ENCODE measurements at regions not wholly inside any gene's neighbourhood (a gene's known extent, or its start where the extent isn't known, plus 50 kb on each side); places are given as distances from the start of the nearest gene placed in this dataset.
"Not testable (repeated sequence)": the region's sequence is repeated elsewhere in the genome, so short reads cannot be mapped to it uniquely, and the experiment has no call there.

DNA sequence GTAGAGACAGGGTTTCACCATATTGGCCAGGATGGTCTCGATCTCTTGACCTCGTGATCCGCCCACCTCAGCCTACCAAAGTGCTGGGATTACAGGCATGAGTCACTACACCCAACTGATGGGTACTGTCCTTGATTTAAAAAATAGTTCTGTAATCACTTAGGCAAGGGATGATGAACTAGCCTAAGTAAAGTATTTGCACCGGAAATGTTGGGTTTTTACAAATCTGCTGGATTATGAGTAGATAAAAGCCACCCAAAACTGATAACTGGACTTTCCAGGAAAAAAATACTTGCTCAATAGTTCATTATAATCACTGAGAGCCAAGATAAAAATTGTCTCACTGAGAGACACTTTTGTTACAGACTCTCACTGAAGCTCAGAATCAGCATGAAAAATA, 218.0 kb downstream of the WNT5A start:
- Histone ChIP-seq H3K4me3 (no peak overlapping the region), H3K9me3 (no peaks in the 10 kb centered on the region), H3K36me3 (replicated peaks) (no peaks in the 10 kb centered on the region), H3K4me1 (no peaks in the 10 kb centered on the region), H3K27me3 (ENCODE audit: low read depth) (no peaks in the 10 kb centered on the region)
- no peak for DNase-seq (ENCODE audit: low spot score in 2 of 2)
- in situ Hi-C loops (cut with MboI; ENCODE audit: low sequenced_read_pairs), result no loop called here

DNA sequence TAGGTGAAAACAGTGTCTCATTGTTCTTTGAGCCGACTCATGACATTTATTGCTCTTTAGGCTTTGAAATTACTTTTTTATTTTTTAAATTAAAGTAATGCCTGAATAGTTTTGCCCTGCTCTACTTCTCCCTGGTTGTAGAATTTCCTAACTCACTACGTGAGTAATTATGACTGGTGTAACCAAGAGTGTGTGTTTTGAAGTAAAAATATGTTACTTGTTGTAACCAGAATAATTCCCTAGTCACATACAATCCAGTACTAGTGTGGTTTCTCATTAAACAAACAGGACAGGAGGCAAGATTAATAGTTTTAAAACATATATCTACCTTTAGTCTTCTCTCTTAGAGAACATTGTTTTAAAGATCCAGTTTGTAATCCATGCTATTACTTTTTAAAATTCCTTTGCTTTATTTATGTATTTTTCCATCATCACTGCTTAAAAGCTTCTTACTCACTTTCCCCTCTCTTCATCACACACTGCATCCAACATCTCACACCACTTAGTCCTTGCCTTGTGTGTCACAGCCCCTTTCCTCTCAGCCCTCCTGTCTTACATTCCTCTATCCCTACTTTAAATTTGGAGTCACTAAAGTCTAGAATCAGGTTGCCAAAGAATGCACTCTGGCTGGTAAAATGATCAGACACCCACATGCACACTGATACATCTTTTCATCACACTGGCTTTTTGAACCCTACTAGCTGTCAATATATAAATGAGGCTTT, 219.7 kb downstream of the WNT5A start:
- Histone ChIP-seq H3K9me3 (no peaks in the 10 kb centered on the region), H3K36me3 (replicated peaks) (no peaks in the 10 kb centered on the region), H3K4me1 (no peaks in the 10 kb centered on the region), H3K4me3 (no peak overlapping the region), H3K27me3 (ENCODE audit: low read depth) (no peaks in the 10 kb centered on the region)
- DNase-seq (ENCODE audit: low spot score in 2 of 2), result no peak
- in situ Hi-C loops (cut with MboI; ENCODE audit: low sequenced_read_pairs), result no loop called here

DNA sequence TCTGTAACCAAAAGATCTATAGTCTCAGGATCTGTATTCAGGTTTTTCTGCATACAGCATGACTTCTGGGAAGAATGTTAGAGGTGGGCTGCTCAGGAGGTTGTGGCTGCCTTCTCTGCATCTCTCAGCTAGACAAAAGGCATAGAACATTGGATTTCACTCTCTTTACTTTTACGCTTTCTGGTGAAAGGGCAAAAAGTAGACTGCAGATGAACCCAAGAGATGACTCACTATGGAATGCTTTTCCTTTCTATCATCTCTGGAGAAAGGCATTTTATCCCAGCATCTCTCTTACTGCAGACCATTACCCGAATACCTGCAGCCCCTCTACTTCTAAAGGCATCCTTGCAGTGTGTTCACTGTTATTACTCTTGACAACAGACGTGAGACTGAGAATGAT, 222.2 kb downstream of the WNT5A start:
- H3K9me3 ChIP-seq, result no peaks in the 10 kb centered on the region
- no peaks in the 10 kb centered on the region for H3K36me3 ChIP-seq (replicated peaks)
- no peak for DNase-seq (ENCODE audit: low spot score in 2 of 2)
- in situ Hi-C loops (cut with MboI; ENCODE audit: low sequenced_read_pairs), result no loop called here
- no peaks in the 10 kb centered on the region for H3K27me3 ChIP-seq (ENCODE audit: low read depth)
- H3K4me3 ChIP-seq, result no peak overlapping the region
- no peaks in the 10 kb centered on the region for H3K4me1 ChIP-seq

DNA sequence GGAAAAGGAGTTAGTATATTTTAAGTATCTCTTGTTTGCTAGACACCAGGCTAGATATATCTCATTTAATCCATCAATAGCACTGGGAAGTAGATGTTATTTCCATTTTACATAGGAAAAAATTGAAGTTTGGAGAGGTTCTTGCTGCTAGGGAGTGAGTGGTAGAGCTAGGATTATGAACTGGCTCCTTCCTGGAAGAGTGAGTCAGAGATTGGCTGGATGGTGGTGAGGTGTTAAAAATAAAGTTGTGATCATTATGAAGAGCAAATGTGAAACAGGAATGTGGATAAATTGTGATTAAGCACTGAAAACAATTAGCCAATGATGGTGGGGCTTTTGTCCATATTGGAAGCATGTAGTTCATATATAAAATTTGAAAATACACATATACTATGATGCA, 234.2 kb downstream of the WNT5A start:
- no peaks in the 10 kb centered on the region for H3K36me3 ChIP-seq (replicated peaks)
- in situ Hi-C loops (cut with MboI; ENCODE audit: low sequenced_read_pairs), result no loop called here
- DNase-seq (ENCODE audit: low spot score in 2 of 2), result no peak
- no peaks in the 10 kb centered on the region for H3K4me1 ChIP-seq
- no peak overlapping the region for H3K4me3 ChIP-seq
- no peaks in the 10 kb centered on the region for H3K9me3 ChIP-seq
- no peaks in the 10 kb centered on the region for H3K27me3 ChIP-seq (ENCODE audit: low read depth)

DNA sequence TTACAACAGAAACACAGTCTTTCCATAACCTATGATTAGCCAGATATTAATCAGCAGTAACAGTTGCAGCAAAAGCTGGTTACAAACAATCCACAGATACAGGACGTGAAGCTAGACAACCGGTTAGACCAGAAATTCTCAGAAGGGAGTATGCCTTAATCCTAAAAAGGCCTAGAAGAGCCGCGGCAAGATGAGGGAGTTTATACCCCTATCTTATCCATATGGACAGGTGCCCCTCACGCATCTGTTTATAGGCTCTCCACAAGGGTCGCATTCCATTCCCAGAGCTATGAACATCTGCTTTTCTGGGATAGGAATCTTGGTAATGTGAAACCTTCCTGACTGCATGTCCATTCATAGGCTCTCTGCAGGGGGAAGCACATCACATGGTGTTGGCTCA, 237.9 kb downstream of the WNT5A start:
- H3K36me3 ChIP-seq (replicated peaks); H3K27me3 ChIP-seq (ENCODE audit: low read depth); H3K4me1 ChIP-seq; H3K9me3 ChIP-seq; DNase-seq (ENCODE audit: low spot score in 2 of 2); in situ Hi-C loops (cut with MboI; ENCODE audit: low sequenced_read_pairs); H3K4me3 ChIP-seq: not testable (repeated sequence)

DNA sequence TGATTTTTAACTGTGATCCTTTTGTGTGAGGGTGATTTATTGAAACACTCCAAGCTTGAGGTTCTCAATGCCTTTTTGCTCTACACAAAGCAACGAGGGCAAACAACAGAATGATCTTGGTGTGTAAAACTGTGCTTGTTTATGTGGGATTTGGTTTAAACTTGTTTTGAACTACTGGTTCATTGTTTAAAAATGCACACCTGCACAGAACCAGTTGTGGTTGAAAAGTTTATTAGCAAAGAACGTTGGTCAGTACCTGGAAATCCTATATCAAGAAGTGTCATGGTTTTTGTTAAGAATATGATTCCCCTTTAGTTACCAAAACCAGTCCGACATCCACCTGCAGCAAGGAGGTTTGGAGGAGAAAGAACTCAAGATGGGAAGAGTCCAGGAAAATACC, 239.4 kb downstream of the WNT5A start:
- Histone ChIP-seq H3K9me3 (no peaks in the 10 kb centered on the region), H3K4me3 (no peak overlapping the region)

DNA sequence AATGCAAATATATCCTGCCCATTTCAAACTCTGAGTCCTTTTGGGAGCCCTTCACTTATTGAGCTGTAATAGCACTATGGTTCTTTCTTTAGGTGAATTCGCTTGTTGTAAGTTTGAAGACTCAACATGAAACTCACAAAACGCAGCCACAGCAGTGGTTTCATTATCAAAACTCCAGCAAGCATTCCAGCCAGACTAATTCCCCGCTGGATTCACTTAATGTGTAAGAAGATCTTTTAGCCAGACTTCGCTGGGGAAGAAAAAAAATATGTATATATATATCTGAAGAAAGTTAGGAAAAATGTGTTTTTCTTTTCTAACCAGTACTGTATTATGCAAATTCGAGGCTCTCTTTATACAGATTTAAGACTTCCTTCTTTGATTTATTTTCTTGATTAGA, 241.1 kb downstream of the WNT5A start:
- no peaks in the 10 kb centered on the region for H3K9me3 ChIP-seq
- no peaks in the 10 kb centered on the region for H3K4me1 ChIP-seq
- H3K4me3 ChIP-seq, result no peak overlapping the region
- no peak for DNase-seq (ENCODE audit: low spot score in 2 of 2)
- no peaks in the 10 kb centered on the region for H3K27me3 ChIP-seq (ENCODE audit: low read depth)
- in situ Hi-C loops (cut with MboI; ENCODE audit: low sequenced_read_pairs), result no loop called here
- H3K36me3 ChIP-seq (replicated peaks), result no peaks in the 10 kb centered on the region

More for the DNA sequence above, 239.4 kb downstream of the WNT5A start:
- no peaks in the 10 kb centered on the region for H3K36me3 ChIP-seq (replicated peaks)
- no peaks in the 10 kb centered on the region for H3K27me3 ChIP-seq (ENCODE audit: low read depth)
- no peaks in the 10 kb centered on the region for H3K4me1 ChIP-seq
- DNase-seq (ENCODE audit: low spot score in 2 of 2), result no peak
- in situ Hi-C loops (cut with MboI; ENCODE audit: low sequenced_read_pairs), result no loop called here

DNA sequence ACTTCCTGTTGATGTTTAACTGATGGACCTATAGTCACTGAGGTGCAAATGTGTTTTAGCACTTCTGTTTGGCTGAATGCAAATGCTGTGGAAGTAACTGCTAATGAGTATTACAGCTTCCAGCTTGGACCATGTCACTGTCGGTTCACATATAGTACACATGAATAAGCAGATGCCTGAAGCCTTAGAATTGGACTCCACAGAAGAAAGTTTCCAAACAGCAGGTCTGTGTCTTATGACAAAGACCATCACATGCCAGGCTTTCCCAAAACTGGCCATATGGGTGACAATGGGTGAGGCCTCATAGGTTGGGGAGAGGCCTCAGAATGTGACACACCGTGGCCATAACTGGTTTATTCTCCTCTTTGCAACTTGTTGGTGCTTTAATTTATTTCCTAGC, 241.8 kb downstream of the WNT5A start:
- no peak overlapping the region for H3K4me3 ChIP-seq
- no peaks in the 10 kb centered on the region for H3K9me3 ChIP-seq
- no peaks in the 10 kb centered on the region for H3K36me3 ChIP-seq (replicated peaks)
- in situ Hi-C loops (cut with MboI; ENCODE audit: low sequenced_read_pairs), result no loop called here
- H3K4me1 ChIP-seq, result no peaks in the 10 kb centered on the region
- no peaks in the 10 kb centered on the region for H3K27me3 ChIP-seq (ENCODE audit: low read depth)
- no peak for DNase-seq (ENCODE audit: low spot score in 2 of 2)

DNA sequence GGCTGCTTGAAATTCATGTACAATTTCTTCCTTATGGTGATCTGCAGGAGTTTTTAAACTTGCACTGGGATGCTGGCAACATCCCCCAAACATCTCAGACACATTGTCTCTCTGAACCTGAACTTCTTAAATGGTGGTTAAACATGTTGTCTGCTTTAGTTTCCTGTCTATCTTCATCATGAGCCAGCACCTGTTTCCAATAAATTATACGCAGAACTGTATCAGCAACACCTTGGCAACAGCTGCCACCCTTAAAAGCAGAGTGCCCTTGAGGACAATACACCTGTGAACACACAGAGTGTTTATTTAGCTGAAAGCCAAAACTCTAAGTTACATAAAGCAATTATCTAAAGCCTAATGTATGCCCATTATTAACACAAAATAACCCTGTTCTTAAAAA, 242.9 kb downstream of the WNT5A start:
- no peaks in the 10 kb centered on the region for H3K36me3 ChIP-seq (replicated peaks)
- no peaks in the 10 kb centered on the region for H3K4me1 ChIP-seq
- no peak overlapping the region for H3K4me3 ChIP-seq
- no peaks in the 10 kb centered on the region for H3K9me3 ChIP-seq
- DNase-seq (ENCODE audit: low spot score in 2 of 2), result no peak
- no peaks in the 10 kb centered on the region for H3K27me3 ChIP-seq (ENCODE audit: low read depth)
- in situ Hi-C loops (cut with MboI; ENCODE audit: low sequenced_read_pairs), result no loop called here

DNA sequence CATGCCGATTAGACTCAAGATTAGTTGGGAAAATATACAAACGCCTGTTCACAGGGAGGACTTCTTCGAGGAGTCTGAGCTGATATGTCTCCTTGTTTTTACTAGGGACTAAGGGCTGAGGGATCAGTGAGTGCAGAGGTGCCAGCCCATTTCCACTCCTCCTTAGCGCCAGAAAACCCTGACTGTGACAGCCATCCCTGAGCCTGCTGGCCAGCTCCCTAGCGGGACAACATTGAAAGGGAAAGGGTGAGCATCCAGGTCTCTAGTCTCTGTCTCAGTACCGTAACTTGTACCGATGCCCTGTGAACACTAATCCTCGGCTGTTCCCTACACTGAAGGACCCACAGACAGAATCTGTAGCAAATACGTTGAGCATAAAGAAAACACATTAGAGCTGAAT, 243.4 kb downstream of the WNT5A start:
- H3K36me3 ChIP-seq (replicated peaks), result no peaks in the 10 kb centered on the region
- no peaks in the 10 kb centered on the region for H3K9me3 ChIP-seq
- no peak overlapping the region for H3K4me3 ChIP-seq
- in situ Hi-C loops (cut with MboI; ENCODE audit: low sequenced_read_pairs), result no loop called here
- no peaks in the 10 kb centered on the region for H3K4me1 ChIP-seq
- DNase-seq (ENCODE audit: low spot score in 2 of 2), result no peak
- H3K27me3 ChIP-seq (ENCODE audit: low read depth), result no peaks in the 10 kb centered on the region

DNA sequence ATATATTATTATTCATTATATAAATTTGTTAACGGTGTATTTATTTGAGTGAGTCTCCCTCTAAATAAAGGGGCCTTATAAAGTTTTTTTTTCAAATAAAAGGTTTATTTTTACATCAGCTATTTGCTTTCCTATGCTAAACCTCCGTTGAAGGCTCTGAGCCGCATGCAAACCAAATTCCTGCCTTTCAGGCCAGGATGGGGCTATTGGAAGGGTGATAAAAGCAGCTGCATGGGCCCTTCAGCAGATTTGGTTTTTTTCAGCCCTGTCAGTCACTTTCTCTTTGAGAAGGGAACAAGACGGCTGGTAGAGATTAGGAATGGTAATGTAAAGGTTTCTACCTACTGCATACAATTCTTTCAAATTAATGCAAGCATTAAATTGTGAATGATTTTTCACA, 244.2 kb downstream of the WNT5A start:
- Histone ChIP-seq H3K4me1 (no peaks in the 10 kb centered on the region), H3K27me3 (ENCODE audit: low read depth) (no peaks in the 10 kb centered on the region), H3K4me3 (no peak overlapping the region), H3K9me3 (no peaks in the 10 kb centered on the region), H3K36me3 (replicated peaks) (no peaks in the 10 kb centered on the region)
- no peak for DNase-seq (ENCODE audit: low spot score in 2 of 2)
- in situ Hi-C loops (cut with MboI; ENCODE audit: low sequenced_read_pairs), result no loop called here

DNA sequence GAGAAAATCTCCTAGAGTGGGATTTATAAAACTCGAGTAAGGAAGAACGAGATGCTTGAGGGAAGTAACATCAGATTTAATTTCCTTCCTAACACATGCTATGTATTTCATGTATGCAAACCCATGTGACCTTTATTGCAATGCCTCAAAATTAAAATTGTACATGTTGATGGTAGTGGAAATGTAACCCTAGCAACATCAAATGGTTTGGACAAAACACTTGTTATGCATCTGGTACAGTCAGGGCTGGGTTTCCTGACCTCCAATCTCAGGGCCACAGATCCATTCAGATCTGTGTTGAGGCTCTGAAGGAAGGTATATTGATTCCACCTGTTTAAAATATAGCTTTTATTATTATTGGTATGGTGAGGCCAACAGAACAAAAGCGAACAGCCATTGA, 246.0 kb downstream of the WNT5A start:
- no peaks in the 10 kb centered on the region for H3K36me3 ChIP-seq (replicated peaks)
- no peak for DNase-seq (ENCODE audit: low spot score in 2 of 2)
- in situ Hi-C loops (cut with MboI; ENCODE audit: low sequenced_read_pairs), result no loop called here

DNA sequence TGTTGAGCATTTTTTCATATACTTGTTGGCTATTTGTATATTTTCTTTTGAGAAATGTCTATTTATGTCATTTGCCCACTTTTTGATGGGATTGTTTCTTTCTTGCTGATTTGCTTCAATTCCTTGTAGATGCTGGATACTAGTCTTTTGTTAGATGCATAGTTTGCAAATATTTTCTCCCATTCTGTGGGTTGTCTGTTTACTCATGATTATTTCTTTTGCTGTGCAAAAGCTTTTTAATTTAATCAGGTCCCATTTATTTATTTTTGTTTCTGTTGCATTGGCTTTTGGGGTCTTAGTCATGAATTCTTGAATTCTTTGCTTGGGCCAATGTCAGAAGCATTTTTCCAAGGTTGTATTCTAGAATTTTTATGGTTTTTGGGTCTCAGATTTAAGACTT, 251.7 kb downstream of the WNT5A start:
- H3K27me3 ChIP-seq (ENCODE audit: low read depth), result no peaks in the 10 kb centered on the region
- no peak overlapping the region for H3K4me3 ChIP-seq
- H3K9me3 ChIP-seq, result no peaks in the 10 kb centered on the region
- H3K36me3 ChIP-seq (replicated peaks), result no peaks in the 10 kb centered on the region
- in situ Hi-C loops (cut with MboI; ENCODE audit: low sequenced_read_pairs), result no loop called here
- no peaks in the 10 kb centered on the region for H3K4me1 ChIP-seq
- no peak for DNase-seq (ENCODE audit: low spot score in 2 of 2)

More for the DNA sequence above, 246.0 kb downstream of the WNT5A start:
- no peaks in the 10 kb centered on the region for H3K27me3 ChIP-seq (ENCODE audit: low read depth)
- no peaks in the 10 kb centered on the region for H3K4me1 ChIP-seq
- no peak overlapping the region for H3K4me3 ChIP-seq
- no peaks in the 10 kb centered on the region for H3K9me3 ChIP-seq

DNA sequence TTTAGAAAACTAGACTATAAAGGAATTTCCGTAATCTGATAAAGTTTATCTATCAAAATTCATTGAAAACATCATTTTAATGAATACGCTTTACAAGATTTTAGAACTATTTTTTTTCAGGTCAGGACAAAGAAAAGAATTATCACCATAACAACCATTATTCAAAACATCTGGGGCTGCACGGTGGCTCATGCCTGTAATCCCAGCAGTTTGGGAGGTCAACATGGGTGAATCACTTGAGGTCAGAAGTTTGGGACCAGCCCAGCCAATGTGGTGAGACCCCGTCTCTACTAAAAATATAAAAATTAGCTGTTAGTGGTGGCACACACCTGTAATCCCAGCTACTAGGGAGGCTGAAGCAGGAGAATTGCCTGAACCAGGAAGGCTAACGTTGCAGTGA, 260.4 kb downstream of the WNT5A start:
- Histone ChIP-seq H3K4me1 (no peaks in the 10 kb centered on the region), H3K36me3 (replicated peaks) (no peaks in the 10 kb centered on the region), H3K4me3 (no peak overlapping the region), H3K27me3 (ENCODE audit: low read depth) (no peaks in the 10 kb centered on the region), H3K9me3 (no peaks in the 10 kb centered on the region)
- in situ Hi-C loops (cut with MboI; ENCODE audit: low sequenced_read_pairs), result no loop called here
- DNase-seq (ENCODE audit: low spot score in 2 of 2), result no peak

DNA sequence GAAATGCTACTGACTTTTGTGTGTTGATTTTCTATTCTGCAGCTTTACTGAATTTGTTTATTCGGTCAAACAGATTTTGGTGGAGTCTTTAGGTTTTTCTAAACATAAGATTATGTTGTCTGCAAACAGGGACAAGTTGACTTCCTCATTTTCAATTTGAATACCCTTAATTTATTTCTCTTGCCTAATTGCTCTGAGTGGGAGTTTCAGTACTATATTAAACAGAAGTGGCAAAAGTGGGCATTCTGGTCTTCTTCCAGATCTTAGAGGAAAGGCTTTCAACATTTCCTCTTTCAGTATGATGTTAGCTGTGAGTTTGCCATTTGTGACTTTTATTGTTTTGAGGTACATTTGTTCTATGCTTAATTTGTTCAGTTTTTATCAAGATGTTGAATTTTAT, 268.5 kb downstream of the WNT5A start:
- in situ Hi-C loops (cut with MboI; ENCODE audit: low sequenced_read_pairs), result no loop called here
- no peaks in the 10 kb centered on the region for H3K4me1 ChIP-seq
- no peak overlapping the region for H3K4me3 ChIP-seq
- H3K9me3 ChIP-seq, result no peaks in the 10 kb centered on the region
- H3K27me3 ChIP-seq (ENCODE audit: low read depth), result no peaks in the 10 kb centered on the region
- DNase-seq (ENCODE audit: low spot score in 2 of 2), result no peak
- H3K36me3 ChIP-seq (replicated peaks), result no peaks in the 10 kb centered on the region

Data from HAP-1 (cell line).